ENCODE measurements at regions not wholly inside any gene's neighbourhood (a gene's known extent, or its start where the extent isn't known, plus 50 kb on each side); places are given as distances from the start of the nearest gene placed in this dataset.

DNA sequence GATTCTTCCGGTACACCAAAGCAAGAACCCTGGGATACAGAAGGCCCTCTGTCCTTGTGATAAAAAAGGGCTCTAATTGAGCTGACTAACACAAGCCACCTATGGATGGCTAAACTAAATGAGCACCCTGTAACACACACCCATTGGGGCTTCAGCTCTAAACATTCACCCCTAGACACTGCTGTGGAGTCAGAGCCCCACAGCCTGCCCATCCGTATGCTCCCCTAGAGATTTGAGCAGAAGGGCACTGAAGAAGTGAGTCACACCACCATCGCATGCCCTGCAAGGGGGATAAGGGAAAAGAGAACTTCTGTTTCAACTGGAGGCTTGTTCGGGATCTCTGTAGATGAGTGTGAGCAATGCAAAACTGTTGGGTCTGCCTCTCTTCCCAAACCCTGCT, 545.2 kb downstream of the KCTD8 start:
- Histone ChIP-seq H3K9me3 (no peaks in the 10 kb centered on the region), H3K4me1 (no peaks in the 10 kb centered on the region), H3K27ac (no peak overlapping the region), H3K27me3 (no peaks in the 10 kb centered on the region), H3K4me3 (no peak overlapping the region), H3K36me3 (no peaks in the 10 kb centered on the region)
- DNase-seq (ENCODE audit: low spot score in 2 of 2) = no peak
- TF ChIP-seq, protein P1, sequence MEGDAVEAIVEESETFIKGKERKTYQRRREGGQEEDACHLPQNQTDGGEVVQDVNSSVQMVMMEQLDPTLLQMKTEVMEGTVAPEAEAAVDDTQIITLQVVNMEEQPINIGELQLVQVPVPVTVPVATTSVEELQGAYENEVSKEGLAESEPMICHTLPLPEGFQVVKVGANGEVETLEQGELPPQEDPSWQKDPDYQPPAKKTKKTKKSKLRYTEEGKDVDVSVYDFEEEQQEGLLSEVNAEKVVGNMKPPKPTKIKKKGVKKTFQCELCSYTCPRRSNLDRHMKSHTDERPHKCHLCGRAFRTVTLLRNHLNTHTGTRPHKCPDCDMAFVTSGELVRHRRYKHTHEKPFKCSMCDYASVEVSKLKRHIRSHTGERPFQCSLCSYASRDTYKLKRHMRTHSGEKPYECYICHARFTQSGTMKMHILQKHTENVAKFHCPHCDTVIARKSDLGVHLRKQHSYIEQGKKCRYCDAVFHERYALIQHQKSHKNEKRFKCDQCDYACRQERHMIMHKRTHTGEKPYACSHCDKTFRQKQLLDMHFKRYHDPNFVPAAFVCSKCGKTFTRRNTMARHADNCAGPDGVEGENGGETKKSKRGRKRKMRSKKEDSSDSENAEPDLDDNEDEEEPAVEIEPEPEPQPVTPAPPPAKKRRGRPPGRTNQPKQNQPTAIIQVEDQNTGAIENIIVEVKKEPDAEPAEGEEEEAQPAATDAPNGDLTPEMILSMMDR (IDR thresholded peaks at IDR 0.05) = no peak
- intact Hi-C loops (cut with DNase I) = no loop called here

DNA sequence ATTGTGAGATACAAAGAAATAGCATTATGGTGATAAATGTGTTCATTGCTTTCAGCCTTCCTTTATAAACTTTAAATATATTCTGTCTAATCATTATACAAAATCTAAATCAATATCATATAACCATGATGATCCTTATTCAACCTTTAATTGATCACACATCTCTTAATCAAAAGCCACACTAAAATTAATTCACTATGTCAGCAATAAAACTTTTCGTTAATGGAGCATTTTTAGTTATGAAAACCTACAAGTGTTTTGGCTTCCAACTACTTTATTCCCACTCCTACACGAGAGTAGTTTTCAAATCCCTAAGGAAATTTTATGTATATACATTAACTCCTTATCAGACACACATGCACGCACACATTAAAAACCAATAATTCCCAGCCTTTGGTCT, 530.2 kb downstream of the KCTD8 start:
- TF ChIP-seq, protein P1 (IDR thresholded peaks at IDR 0.05) = no peak
- intact Hi-C loops (cut with DNase I) = no loop called here
- Histone ChIP-seq H3K9me3 (no peaks in the 10 kb centered on the region), H3K4me3 (no peak overlapping the region), H3K27me3 (no peaks in the 10 kb centered on the region), H3K4me1 (no peaks in the 10 kb centered on the region), H3K27ac (no peak overlapping the region), H3K36me3 (no peaks in the 10 kb centered on the region)
- no peak for DNase-seq (ENCODE audit: low spot score in 2 of 2)

DNA sequence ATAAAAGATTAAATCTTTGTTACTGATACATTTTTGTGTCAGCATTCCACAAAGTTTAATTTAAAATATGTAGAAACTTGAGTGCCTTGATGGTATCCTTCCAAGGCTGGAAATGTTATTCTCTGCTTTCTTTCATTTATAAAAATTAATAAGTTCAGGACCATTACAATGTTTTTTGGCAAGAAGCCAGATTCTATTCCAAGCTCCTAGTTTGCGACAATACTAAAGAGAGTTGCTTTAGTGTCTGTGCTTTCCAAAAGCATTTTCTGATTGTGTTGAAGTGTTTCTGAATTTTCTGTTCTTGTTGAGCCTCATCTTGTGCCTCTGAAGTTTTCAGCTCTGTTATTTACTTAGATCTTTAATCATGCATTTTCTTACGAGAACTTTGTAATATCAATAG, 516.2 kb downstream of the KCTD8 start:
- intact Hi-C loops (cut with DNase I) = no loop called here
- Histone ChIP-seq H3K36me3 (no peaks in the 10 kb centered on the region), H3K27ac (no peak overlapping the region), H3K9me3 (no peaks in the 10 kb centered on the region), H3K27me3 (no peaks in the 10 kb centered on the region), H3K4me3 (no peak overlapping the region), H3K4me1 (no peaks in the 10 kb centered on the region)
- DNase-seq (ENCODE audit: low spot score in 2 of 2) = no peak
- TF ChIP-seq, protein P1 (IDR thresholded peaks at IDR 0.05) = no peak

DNA sequence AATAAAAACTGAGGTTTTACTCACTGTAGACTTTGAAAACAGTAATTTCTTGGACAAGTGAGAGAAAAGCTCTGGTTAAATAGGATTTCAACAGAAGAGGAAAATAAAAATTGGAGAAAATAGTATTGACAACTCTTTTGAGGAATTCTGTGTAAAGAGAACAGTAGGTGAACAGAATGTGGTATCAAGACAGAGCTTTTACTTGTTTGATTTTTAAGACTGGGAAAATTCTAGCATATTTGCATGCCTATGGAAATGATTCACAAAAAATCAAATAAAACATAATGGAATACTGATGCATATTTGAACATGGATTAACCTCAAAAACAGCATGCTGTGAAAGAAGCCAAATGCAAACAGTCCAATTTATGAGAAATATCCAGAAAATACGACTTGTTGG, 504.6 kb downstream of the KCTD8 start:
- intact Hi-C loops (cut with DNase I) = no loop called here
- Histone ChIP-seq H3K27me3 (no peaks in the 10 kb centered on the region), H3K4me1 (no peaks in the 10 kb centered on the region), H3K27ac (no peak overlapping the region), H3K4me3 (no peak overlapping the region), H3K9me3 (no peaks in the 10 kb centered on the region), H3K36me3 (no peaks in the 10 kb centered on the region)
- TF ChIP-seq, protein P1 (IDR thresholded peaks at IDR 0.05) = no peak
- no peak for DNase-seq (ENCODE audit: low spot score in 2 of 2)

DNA sequence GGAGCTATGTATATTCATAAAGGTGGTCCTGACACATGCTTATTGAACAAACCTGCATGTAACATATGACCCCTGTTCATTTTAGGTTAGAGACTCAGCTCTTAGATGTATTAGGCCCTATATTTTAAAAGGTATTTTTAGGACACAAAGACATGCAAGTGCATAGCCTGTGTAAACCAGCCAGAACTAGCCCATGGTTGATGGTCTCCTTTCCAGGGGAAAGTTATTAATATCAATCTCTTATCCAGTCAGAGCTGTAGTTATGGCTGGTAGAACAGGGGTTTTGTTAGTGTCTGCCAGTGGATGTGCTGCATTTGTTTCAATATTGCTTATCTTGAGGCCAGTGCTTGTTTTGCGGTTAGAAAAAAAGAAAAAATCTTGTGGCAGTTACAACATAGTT, 488.6 kb downstream of the KCTD8 start:
- Histone ChIP-seq H3K4me1 (no peaks in the 10 kb centered on the region), H3K4me3 (no peak overlapping the region), H3K27ac (no peak overlapping the region), H3K27me3 (no peaks in the 10 kb centered on the region), H3K36me3 (no peaks in the 10 kb centered on the region), H3K9me3 (no peaks in the 10 kb centered on the region)
- intact Hi-C loops (cut with DNase I) = no loop called here
- no peak for DNase-seq (ENCODE audit: low spot score in 2 of 2)
- TF ChIP-seq, protein P1 (IDR thresholded peaks at IDR 0.05) = no peak

DNA sequence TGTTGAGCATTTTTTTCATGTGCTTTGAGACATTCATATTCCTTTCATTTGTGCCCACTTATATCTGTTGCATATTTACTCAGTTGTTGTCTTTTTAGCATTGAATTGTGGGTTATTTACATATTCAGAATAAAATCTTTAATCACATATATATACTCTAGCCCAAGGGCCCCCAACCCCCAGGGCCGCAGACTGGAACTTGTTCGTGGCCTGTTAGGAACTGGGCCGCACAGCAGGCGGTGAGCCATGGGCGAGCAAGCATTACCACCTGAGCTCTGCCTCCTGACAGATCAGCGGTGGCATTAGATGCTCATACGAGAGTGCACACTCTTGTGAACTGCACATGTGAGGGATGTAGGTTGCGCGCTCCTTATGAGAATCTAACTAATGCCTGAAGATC, 480.6 kb downstream of the KCTD8 start:
- TF ChIP-seq, protein P1 (IDR thresholded peaks at IDR 0.05) = no peak

More for the DNA sequence above, 480.6 kb downstream of the KCTD8 start:
- Histone ChIP-seq H3K27me3 (no peaks in the 10 kb centered on the region), H3K4me3 (no peak overlapping the region), H3K9me3 (no peaks in the 10 kb centered on the region), H3K27ac (no peak overlapping the region), H3K4me1 (no peaks in the 10 kb centered on the region), H3K36me3 (no peaks in the 10 kb centered on the region)
- no peak for DNase-seq (ENCODE audit: low spot score in 2 of 2)
- intact Hi-C loops (cut with DNase I) = no loop called here

Measured in ascending aorta (tissue), 2 donors.